AML-193 (cell line): ENCODE measurements at regions not wholly inside any gene's neighbourhood (a gene's known extent, or its start where the extent isn't known, plus 50 kb on each side); places are given as distances from the start of the nearest gene placed in this dataset.

ENCODE experiments used
- DNase-seq, 2 experiments: peaks; one replicate each; lab custom pipeline; 2025; lab: John Stamatoyannopoulos, UW

- DNase-seq = no peak
Measured at GRCh38 chr13:107743983-107744382, 471.4 kb downstream of the LIG4 start.

DNA sequence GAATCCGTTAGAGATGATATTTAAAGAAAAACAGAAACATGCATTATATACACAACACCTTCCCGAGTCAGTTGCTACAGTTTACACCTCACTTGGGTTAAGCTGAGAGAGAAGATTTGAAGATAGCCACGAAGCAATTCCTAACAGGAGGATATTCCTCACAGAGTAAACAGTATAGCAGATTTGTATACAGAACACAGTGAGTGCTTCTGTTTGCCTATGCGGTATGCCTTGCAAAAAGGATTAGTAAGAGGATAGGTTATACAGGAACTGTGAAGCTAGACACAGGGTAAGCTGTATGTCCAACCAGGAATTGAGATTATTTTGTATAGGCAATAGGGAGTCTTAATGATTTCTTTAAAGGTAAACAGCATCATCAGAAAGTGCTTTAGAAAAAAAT is 471.8 kb downstream of the LIG4 start:
- DNase-seq = no peak

- no peak for DNase-seq
Measured at GRCh38 chr13:107743100-107743499, 472.2 kb downstream of the LIG4 start.

GRCh38 chr13:107742544-107742943 is 472.8 kb downstream of the LIG4 start:
- no peak for DNase-seq

DNA sequence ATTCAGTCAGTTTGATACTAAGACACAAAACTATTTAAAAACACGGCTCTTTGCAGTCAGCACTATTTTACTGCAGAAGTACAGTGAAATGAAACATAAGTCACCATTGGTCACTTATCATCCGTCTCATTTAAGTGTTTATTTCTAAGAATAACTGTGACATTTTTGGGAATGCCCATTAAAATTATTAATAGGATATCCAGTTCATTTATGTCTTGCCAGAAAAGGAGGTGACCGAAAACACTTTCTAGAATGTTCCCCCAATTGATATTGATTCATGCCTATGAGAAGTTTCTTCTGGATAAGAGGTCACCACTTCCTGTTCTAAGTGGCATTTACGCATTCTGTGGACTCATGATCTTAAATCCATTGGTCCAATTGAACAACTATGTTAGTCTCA is 477.3 kb downstream of the LIG4 start:
- DNase-seq = no peak

- DNase-seq = no peak
Measured at GRCh38 chr13:107736731-107737130, 478.6 kb downstream of the LIG4 start.

DNA sequence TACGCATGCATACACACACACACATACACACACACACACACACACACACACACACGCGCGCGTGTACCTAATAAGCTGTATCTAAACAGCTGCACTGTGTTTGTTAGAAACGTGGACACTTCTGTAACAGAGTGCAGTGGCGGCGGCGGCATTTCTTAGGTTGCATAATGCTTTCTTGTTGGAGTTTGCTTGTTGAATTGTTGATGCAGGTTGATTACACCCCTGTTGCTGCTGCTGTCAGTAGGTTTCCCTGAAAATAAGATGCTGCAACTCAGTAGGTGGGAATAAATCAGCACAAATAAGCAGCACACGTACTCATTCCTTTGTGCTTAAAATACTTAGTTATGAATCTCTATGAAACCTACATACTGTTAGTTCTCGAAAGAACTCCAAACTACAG is 479.2 kb downstream of the LIG4 start:
- no peak for DNase-seq

DNA sequence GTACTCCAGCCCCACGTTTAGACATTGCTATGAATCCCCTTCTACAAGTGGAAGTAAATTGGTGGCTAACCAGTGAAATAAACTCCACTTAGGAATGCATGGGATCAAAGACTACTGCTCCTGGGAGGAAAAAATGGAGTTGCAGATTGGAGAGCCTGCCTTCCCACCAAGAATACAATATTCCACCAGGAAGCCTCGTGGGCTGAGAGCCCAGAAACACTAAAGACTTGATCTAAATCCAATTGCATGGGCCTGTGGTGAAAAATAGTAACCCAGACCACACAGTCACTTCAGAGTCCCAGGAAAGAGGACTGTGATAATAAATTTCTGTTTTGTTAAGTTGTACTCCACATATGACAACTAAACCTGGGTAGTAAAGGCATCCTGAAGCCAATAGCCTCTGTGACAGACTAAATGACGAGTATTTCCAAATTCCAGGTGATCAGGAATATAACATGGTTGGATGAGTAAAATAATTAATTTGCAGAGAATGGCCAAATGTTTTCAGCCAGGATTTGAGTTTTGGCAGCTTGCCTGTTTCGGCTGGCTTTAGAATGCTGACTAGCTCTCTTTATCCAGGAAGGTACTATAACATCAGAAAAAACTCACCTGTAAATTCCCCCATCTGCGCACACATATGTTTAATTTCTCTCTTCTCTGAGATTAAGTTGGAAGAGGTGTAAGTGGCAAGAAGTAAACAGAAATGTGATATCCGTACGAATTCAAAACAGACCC is 480.3 kb downstream of the LIG4 start:
- DNase-seq = no peak

- no peak for DNase-seq
Measured at GRCh38 chr13:107733276-107733675, 482.1 kb downstream of the LIG4 start.

GRCh38 chr13:107730813-107731212 is 484.5 kb downstream of the LIG4 start:
- no peak for DNase-seq

GRCh38 chr13:107721125-107721869 is 494.0 kb downstream of the LIG4 start:
- no peak for DNase-seq

DNA sequence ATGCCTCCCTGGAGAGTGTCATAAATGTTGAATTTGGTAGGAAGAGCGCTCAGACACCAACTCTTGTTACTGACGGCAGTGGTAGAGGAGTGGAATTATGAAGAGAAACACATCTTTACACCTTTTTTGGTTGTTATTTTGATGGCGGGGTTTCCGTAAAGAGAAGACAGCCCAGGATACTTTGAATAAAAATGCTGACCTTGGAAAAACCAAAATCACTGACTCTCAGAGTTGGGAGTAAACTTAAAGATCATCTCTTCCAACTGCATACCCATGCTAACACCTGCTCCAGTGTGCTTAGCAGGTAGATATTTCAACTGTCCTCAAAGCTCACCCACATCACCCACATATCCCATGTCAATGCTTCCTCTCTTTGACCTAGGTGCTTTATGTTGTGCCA is 498.6 kb downstream of the LIG4 start:
- no peak for DNase-seq

DNA sequence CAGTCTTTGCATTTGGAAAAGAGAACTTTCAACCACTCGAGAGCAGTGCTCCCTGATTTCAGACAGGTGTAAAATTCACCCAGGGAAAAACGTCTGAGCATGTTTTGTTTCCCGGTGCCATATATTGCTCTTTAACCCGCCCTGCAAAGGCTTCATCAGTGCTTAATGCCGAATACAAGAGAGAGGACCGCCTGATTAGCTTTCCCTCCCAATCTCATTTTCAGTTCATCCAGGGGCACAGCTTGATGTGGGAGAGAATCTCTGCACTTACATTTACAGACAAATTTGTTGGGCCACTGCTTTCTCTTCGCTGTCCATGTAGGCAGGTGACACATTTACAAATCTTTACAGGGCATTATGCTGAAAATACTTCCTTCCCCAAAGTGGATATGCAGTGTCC is 499.1 kb downstream of the LIG4 start:
- no peak for DNase-seq

DNA sequence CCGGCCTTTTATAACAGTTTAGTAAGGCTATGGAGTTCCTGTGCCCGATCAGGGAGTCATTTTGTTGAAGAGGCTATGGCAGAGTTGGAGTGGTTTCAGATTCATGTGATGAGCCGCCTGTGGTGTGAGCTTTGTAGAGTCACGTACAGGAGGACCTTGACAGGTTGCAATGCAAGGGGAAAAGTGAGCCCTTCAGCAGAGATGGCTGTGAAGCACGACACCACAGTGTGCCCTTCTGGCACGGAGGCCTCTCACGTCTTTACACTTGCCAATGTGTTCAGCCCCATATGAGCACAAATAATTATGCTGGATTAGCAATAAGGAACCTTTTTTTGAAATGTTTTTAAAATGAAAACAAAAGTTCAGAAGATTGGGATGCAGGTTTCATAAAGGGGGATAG is 499.8 kb downstream of the LIG4 start:
- no peak for DNase-seq

DNA sequence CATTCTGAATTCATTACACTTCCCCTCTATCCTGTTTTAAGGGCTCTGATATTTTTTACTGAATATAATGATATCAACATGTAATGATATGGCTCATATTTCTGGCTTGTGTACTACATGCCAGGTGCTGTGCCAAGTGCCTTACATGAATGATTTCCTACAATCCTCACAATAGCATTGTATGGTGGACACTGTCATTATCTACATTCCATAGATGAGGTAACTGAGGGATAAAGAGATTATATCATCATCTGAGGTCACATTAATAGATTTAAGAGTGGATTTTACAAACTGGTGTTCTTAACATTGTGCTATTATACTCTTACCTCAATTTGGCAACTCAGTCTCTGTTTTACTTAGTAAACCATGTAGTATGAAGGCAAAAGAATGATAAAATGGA is 502.0 kb downstream of the LIG4 start:
- no peak for DNase-seq

GRCh38 chr13:107712145-107712860 is 503.0 kb downstream of the LIG4 start:
- no peak for DNase-seq

- no peak for DNase-seq
Measured at GRCh38 chr13:107690181-107690580, 525.2 kb downstream of the LIG4 start.

DNA sequence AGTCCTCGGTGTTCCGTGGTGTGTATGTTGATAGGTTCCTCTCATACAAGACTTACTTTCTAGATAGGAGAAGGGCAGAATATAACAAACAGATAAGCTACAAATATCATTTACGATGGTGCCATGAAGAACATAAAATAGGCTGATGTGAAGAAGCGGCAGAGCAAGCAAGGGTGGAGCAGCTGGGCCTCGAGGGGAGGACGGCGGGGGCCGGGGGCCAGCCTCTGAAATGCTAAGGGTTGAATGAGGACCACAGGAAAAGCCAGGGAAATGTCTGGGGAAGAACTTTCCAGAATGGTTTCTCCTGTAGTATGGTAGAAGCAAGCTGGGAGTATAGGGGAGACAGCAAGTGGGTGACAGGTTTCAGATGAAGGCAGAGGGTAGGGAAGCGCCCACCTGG is 529.5 kb downstream of the LIG4 start:
- no peak for DNase-seq

GRCh38 chr13:107681600-107681999 is 533.7 kb downstream of the LIG4 start:
- no peak for DNase-seq

- DNase-seq = no peak
Measured at GRCh38 chr13:107680115-107680514, 535.2 kb downstream of the LIG4 start.

- DNase-seq = no peak
Measured at GRCh38 chr13:107678075-107678689, 537.2 kb downstream of the LIG4 start.

GRCh38 chr13:107675847-107676550 is 539.3 kb downstream of the LIG4 start:
- no peak for DNase-seq
